HG02798 (cell line): ENCODE measurements at regions not wholly inside any gene's neighbourhood (a gene's known extent, or its start where the extent isn't known, plus 50 kb on each side); places are given as distances from the start of the nearest gene placed in this dataset.

ENCODE experiments used
- ATAC-seq: cut with Tn5 transposase; IDR thresholded peaks from one replicate; pipeline ENCODE4 v1.9.1; 2021; ENCODE audit warnings: mild to moderate bottlenecking; ENCODE audit not compliant: unreplicated experiment, poor library complexity

DNA sequence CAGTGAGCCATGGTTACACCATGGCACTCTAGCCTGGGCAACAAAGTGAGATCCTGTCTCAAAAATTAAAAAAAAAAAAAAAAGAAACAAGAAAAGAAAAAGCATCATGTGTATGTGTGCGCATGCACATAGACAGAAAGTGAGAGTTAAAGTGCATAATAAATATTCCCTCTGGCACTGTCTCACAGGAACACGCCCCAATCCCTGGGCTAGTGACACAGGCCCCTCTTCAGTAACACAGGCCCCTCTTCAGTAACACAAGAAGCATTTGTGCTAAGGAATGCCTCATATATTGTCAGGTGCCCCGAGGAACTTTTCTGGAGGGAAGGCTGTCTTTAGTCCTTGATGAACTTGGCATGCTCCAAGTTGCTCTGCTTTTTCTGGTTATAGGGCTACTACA is 57.5 kb downstream of the RPL27A start:
- no peak for ATAC-seq

DNA sequence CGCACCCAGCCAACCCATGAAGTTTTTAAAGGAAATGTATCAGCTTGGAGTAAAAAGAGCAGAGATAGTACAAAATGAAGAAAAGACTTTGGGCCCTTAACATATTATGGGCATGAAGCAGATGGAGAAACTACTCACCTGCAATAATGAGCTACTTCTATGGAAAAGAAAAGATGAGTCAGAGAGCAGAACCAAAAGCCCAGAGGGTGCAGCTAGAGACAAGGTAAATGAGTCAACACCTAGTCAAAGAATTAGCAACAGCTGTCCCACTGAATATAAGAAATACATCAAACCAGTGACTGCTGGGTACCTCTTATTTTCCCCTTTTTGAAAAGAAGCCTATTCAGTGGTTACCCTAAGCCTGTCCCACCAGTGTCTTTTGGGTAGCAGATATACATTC is 61.8 kb downstream of the RPL27A start:
- no peak for ATAC-seq

DNA sequence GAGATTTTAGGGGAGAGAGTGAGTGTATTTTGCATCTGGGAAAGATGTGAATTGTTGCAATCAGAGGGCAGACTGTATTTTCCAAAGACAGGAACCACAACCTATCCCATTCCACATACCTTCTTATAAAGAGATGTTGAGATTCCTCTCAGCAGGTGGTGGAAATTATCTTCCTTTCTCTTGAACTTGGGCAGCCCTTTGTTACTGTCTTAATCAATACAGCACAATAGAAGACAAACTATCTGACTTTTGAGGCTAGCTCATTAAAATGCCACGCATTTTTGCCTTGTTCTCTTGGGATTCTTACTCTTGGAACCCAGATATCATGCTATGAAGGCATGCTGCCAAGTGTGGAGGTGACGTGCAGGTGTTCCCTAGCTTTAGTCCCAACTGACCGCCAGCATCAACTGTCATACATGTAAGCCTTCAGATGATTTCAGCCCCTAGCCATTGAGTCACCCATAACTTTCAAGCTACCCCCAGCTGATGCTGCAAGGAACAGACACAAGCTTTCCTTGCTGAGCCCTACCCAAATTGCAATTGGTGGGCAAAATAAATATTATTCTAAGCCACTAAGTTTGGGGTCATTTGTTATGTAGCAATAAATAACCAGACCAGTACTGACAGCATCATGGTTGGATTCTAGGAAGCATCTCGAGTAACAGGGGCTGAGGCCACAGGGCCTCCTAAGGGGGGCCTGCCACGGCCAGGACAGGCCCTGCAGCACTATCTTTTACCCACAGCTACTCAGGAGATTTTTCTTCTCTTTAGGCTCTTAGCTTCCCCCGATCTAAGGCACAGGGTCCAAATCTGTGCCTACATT is 63.0 kb downstream of the RPL27A start:
- no peak for ATAC-seq

DNA sequence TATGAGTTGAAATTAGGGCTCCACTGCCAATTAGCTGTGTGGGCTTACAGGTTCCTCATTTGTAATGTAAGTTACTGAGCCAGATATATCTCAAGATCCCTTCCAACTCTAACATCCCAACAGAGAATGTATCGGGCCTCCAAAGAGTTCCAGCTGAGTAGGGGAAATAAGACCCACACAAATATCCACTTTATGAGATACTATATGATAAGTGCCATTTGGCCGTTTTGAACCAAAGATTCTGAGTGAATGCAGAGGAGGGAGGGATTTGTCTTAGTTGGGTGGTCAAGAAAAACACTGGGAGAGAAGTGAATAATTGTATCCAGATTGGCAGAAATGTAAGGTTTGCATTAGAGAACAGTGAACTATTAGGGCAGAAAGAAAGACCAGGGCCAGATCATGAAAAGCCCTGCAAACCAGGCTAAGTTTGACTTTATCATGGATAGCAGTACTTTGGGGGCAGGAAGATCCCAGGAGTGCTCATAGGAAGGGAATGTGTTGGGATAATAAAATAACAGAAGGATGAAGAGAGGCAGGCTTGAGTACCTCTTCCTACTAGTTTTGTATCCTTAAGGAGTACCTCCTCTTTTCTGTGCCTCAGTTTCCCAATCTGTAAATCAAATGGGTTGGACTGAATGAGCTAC is 63.9 kb downstream of the RPL27A start:
- no peak for ATAC-seq

DNA sequence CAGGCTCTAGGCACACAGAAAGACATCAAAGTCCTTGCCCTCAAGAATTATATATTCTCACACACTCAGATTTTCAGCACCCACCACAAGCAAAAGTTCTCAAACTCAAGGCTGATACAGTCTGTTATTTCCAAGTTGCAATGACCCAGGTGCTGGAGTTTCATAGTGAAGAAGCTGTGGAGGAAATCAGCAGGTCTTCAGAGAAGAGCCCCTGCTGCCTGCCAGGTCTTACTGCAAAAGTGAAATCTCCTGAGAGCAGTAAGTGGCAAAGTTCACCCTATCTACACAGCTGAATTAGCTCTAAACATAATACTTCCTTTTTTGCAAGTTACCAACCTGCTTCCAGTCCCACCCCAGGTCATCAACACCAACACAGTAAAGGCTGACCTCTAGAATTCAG is 64.6 kb downstream of the RPL27A start:
- no peak for ATAC-seq

DNA sequence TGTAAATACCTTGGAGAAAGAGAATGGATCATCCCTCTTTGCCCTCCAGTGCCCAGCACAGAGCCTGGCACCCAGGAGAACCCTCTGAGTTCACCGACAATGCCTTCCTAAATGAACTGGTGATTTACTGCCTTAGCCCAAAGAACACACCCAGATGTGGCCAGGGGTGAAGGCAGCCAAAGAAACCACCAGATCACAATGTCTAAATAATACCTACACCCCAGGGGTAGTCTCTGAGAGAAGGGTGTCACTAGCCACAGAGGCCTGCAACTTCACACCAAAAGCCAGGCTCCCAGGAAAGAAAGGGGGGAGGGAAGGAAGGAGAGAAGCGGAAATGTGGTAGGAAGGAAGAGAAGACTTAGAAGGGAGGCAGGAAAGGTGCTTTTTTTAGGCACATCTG is 65.7 kb downstream of the RPL27A start:
- no peak for ATAC-seq

DNA sequence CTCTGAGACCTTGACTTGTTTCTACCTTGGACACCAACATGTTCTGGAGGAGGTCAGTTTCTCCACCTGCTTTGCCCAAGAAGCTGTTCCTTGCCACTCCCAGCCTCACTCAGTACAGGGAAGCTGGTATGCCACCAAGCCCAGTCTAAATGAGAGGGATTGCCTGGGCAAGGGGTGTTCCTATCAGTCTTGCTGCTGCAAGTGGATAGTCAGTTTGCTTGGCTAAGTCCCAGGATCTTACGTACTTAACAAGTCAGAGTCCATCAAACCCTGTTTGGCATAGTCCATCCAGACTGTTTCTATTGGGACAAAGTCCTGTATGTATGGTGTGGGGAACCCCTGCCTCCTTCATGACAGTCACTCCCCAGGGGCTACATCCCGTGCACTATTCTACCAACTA is 66.6 kb downstream of the RPL27A start:
- ATAC-seq = no peak

DNA sequence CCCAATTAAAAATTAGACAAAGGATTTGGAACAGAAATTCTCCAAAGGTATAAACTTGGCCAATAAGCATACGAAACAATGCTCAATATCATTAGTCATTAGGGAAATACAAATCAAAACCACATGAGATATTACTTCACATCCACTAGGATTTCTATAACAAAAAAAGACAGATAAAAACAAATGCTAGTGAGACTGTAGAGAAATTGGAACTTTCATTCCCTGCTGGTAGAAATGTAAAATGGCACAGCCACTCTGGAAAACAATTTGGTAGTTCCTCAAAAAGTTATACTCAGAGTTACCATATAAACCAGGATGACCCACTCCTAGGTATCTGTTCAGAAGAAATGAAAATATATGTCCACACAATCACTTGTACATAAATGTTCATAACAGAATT is 71.6 kb downstream of the RPL27A start:
- ATAC-seq = no peak

DNA sequence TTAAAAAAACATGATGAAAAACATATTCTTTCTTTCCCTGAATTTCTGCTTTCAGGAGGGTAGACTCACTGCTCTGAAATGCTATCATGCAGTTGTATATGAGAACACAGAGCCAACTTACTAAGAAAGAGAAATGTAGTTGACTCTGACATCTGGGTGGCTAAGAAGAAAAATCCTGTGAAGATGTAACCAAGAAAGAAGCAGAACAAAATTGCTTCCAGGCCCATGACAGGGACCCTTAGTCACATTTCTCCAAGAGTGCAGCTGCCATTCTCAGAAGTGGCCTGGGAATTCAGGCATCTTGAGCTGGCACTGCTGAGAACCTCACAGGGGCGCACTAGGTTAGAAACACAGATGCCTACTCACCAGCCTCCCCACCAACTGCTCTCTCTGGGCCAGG is 73.6 kb downstream of the RPL27A start:
- no peak for ATAC-seq

DNA sequence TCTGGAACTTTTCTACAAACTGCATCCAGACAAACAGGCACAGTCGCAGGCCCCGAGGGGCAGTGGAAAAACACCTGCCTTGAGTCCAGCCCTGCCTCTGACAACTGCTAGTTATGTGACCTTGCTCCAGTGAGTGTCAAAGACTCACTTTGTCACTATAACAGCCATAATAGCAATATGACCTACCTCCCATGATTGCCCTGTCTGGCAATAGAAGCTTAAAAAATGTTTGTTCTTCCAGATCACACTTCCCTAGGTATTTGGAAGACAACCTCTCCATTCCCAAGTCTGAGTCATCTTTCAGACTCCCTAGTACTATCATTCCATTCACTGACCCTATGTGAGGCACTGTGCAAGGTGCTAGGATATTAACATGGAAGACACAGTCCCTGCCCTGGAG is 74.5 kb downstream of the RPL27A start:
- ATAC-seq = no peak

DNA sequence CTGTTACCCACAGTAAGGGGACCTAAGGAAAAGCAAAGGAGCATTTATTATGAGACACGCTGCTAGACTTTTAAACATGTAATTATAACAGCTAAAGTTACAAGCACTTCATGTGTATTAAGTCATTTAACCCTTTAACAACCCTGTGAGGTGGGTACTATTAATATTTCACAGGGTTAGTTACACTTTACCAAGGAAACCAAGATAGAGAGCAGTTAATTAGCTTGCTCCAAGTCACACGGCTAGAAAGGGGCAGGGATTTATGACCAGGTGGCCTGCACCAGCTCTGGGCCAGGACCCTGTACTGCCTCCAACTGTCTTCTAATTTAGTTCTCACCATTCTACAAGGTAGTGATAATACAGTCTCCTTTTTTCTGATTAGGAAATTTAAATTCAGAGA is 74.9 kb downstream of the RPL27A start:
- ATAC-seq = no peak

DNA sequence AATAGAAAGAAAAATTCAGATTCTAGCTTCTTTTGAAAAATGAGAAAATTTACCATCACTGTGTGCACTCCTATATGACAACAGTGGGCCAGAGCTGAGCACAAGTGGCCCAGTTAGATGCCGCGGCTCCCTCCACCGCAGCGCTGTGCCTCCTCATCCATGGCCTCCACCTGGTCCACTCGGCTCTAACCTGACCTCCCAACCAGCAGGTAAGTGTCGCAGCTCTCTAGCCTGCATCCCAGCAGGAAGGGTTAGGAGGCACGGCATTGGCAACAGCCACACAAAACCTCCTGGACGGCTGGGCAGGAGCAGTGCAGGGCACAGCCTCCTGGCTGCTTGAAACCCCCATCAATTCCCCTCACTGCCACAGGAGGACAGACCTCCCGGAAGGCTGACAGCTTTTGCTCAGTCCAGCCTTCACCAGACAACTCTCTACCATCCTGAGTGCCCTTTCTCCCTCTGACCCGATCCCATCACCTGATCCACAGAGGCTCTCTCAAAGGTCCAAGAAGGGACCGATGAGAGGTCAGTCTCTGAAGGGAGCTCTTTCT is 76.1 kb downstream of the RPL27A start:
- ATAC-seq = no peak

DNA sequence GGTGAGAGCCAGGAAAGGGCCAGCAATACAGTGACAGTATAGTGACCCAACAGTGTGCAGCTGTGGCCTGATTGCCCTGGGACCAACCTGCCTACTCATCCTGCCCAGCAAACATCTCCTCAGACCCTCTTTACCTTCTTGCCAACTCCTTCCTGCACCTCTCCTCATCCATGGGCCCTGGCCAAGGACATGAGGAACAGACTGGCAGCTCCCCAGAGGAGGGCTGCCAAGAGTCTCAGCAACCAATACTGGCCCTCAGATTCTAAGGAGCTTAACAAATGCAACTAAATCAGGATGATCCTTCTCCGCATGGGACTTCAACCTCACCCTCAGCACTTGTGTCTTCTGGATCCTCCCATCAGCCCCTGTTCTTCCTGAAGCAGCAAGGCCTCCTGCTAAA is 77.0 kb downstream of the RPL27A start:
- ATAC-seq = no peak

DNA sequence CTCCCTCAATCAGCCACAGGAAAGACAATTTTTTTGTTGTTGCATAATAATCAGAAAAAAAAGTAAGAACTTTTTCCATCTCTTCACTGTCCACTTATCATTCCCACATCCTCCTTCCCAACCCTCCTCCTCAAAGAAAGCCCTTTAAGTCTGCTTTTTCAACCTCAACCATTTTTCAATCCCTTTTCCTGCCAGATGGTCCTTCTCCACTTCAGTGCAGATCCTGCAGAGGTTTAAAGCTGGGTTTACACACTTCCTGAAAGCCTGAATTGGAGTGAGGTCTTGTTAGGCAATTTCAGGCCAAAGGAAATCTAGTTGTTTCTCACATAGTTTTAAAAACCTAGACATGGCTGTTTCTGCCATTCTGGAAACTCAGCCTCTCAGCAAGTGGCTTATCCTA is 78.3 kb downstream of the RPL27A start:
- ATAC-seq = no peak

DNA sequence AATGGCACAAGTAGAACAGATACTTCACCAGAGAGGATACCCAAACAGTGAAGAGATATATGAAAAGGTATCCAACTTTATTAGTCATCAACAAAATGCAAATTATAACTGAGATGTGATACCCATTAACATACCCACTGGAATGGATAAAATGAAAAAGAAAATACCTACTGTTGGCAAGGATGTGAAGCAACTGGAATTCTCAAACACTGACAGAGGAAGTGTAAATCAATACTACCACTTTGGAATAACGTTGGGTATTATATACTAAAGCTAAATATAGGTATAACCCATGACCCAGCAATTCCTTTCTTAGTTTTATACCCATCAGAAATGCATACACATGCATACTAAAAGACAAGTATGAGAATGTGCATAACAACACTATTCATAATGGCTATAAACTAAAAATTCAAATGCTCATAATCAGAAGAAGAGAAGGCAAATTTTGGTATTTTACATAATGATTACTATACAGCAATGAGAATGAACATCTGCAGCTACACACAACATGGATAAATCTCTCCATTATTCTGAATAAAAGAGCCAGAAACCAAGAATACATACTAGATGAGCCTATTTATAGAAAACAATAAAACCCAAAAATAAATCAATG is 80.6 kb downstream of the RPL27A start:
- ATAC-seq = no peak

DNA sequence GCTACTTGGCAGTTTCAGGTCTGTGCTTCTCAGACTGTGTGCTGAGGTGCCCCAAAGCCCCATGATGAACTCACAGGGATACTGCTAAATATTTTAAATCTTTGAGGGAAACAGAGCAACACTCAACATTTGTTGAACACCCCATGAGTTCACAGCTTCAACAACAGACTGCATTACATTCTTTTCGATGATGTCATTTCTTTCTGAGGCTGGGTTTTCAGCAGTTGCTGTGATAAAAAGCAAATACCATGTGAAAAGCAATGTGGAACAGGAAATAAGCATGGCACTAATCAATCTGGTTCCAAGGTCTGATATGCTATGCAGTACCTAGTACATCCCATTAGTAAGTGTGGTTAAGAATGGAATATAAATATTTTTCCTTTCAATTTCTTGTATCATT is 82.7 kb downstream of the RPL27A start:
- ATAC-seq = no peak

DNA sequence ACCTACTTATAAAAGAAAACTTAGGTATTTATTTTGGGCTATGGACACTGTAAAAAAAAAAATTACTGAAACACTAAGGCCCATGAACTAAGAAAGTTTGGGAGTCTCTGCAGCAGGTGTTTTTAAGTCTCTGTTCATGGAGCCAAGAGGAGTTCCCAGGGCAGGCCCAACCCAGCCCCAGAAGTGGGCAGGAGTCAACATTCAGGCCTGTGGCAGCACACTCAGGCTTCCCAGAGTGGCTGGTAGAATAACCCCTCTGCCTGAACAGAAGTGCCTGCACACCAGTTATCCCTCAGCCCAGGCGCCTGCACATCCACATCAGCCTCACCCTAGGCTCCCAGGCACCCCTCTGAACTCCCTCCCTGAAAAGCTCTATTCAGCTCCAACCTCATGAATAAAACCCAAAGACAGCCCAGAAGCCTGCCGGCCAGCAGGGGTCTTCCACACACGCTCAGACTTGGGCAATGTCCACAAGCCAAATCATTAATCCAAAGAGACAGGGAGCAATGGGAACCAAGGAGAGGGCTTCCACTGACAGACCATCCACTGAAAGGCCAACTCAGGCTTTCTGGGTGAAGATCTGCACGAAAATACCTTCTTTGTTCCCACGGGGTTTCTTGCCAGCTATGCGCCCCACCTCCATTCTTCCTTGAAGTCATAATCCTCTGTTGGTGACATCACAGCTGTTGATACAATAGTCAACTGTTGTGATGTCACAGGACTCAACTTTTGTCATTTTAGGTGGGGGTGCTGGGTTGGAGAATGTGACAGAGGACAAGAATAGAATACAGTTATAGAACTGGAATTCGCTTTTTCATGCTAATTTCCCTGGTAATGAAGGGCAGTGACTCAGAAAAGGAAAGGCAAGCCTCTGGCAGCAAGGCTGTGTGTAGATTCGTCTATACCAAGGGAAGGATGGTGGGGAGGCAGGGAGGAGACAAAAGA is 83.7 kb downstream of the RPL27A start:
- no peak for ATAC-seq

DNA sequence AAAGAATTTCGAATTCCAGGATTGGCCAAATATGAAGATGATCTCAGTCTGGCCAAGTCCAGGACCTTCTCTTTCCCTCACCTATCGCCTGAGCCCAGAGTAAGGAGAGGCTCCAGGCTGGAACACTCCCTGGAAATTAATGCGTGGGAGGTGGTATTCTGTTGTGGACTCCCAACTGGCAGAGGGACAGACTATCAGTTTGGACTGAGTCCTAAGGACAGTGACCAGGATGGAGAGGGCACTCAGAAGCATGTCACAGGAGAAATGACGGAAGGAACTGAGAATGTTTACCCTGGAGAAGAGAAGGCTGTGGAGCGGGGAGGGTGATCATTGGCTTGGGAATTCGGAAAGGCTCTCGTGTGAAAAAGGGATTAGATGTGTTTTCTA is 84.4 kb downstream of the RPL27A start:
- ATAC-seq = no peak

DNA sequence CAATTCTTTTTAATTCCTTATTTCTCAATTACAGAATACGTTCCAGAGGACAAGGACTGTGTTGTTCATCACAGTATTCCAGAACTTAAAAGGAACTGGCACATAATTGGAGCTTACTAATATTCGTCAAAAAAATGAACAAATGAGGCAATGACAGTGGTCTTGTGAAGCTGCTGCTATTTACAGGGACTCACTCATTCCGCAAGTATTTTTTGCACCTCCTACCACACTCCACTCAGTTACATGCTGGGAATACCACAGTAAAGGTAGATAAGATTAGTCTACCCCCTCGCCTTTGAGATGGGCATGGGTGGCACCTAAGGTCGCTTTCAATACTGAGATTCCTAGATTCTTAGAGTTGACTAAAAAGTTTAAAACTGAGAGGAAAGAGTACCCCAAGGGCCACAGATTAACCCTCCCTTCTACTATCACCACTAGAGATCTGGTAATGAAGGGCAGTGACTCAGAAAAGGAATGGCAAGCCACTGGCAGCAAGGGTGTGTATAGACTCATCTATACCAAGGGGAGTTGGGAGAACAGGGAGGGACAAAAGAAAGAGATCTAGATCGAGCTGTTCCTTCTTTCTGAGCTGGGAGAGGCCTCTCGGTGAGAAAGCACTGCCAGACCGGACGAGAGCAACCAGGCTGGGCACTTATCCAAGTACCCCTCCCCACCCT is 85.0 kb downstream of the RPL27A start:
- no peak for ATAC-seq
